D721Med (cell line): ENCODE measurements at regions not wholly inside any gene's neighbourhood (a gene's known extent, or its start where the extent isn't known, plus 50 kb on each side); places are given as distances from the start of the nearest gene placed in this dataset.

Experiments
- DNase-seq: peaks from one replicate; pipeline ENCODE4 v3.0.0; 2011; ENCODE audit warnings: low spot score; ENCODE audit not compliant: insufficient read length
- FAIRE-seq: peaks from 2 replicates; lab custom pipeline; 2011; peaks lifted over from hg19 to GRCh38; lab: Jason Lieb, UNC
- CTCF ChIP-seq: IDR thresholded peaks from 2 replicates; pipeline ENCODE4 v1.5.1; 2012; ENCODE audit warnings: mild to moderate bottlenecking, control low read depth; ENCODE audit not compliant: insufficient read depth; ENCODE audit errors: missing control alignments

GRCh38 chr7:22563032-22563501 lies 63.1 kb upstream of the STEAP1B start:
- DNase-seq (no peak), FAIRE-seq (no peak)
- no peak for TF ChIP-seq CTCF

GRCh38 chr7:22561895-22562593 lies 62.1 kb upstream of the STEAP1B start:
- no peak for FAIRE-seq
- DNase-seq: no peak
- TF ChIP-seq CTCF: no peak

GRCh38 chr7:22561321-22561811 lies 61.4 kb upstream of the STEAP1B start:
- TF ChIP-seq CTCF: no peak
- FAIRE-seq (no peak), DNase-seq (no peak)

- DNase-seq: peak; percentile 27
- FAIRE-seq: no peak
- peak; percentile 76 for TF ChIP-seq CTCF
Observed at GRCh38 chr7:22559829-22560489, 60.0 kb upstream of the STEAP1B start.

- TF ChIP-seq CTCF: no peak
- no peak for DNase-seq
- no peak for FAIRE-seq
Observed at GRCh38 chr7:22557167-22557566, 57.2 kb upstream of the STEAP1B start.

GRCh38 chr7:22555476-22555875 lies 55.5 kb upstream of the STEAP1B start:
- no peak for FAIRE-seq
- no peak for TF ChIP-seq CTCF
- DNase-seq: no peak

- FAIRE-seq (no peak), DNase-seq (no peak)
- no peak for TF ChIP-seq CTCF
Observed at GRCh38 chr7:22554184-22554583, 54.2 kb upstream of the STEAP1B start.
